ENCODE measurements at regions not wholly inside any gene's neighbourhood (a gene's known extent, or its start where the extent isn't known, plus 50 kb on each side); places are given as distances from the start of the nearest gene placed in this dataset.

- TF ChIP-seq CTCF (IDR thresholded peaks at IDR 0.05) (no peak), EZH2 (IDR thresholded peaks at IDR 0.05) (no peak), EZH2phosphoT487 (IDR thresholded peaks at IDR 0.05) (no peak)
These were observed 1193.0 kb upstream of the CELF2 start for GRCh38 chr10:9824631-9825071.

All from neural progenitor cell (in vitro differentiated cells).